COLO668 (cell line): ENCODE measurements at regions not wholly inside any gene's neighbourhood (a gene's known extent, or its start where the extent isn't known, plus 50 kb on each side); places are given as distances from the start of the nearest gene placed in this dataset.

Source experiments
- DNase-seq: peaks from one replicate; lab custom pipeline; 2025; ENCODE audit not compliant: unreplicated experiment; lab: John Stamatoyannopoulos, UW

GRCh38 chr5:143473481-143473880, 70.0 kb upstream of the NR3C1 start:
- DNase-seq = no peak

GRCh38 chr5:143472576-143472975, 69.1 kb upstream of the NR3C1 start:
- DNase-seq = no peak

GRCh38 chr5:143471666-143472464, 68.4 kb upstream of the NR3C1 start:
- DNase-seq = no peak

GRCh38 chr5:143471041-143471509, 67.6 kb upstream of the NR3C1 start:
- no peak for DNase-seq

DNA sequence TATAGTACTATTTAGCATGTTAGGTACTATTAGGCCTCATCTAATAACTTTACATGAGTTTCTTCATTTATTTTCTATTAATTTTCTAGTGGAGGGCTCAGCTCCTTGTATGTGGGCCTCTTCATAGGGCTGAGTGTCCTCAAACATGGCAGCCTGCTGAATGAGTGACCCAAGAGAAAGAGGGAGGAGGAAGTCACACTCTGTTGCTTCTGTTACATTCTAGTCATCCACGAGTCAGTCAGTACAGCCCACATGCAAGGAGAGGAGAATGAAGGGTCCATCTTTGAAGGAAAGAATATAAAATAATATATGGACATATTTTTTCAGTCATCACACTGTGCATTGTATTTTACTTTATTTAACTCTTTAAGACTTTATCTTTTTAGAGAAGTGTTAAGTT, 66.6 kb upstream of the NR3C1 start:
- DNase-seq = no peak

DNA sequence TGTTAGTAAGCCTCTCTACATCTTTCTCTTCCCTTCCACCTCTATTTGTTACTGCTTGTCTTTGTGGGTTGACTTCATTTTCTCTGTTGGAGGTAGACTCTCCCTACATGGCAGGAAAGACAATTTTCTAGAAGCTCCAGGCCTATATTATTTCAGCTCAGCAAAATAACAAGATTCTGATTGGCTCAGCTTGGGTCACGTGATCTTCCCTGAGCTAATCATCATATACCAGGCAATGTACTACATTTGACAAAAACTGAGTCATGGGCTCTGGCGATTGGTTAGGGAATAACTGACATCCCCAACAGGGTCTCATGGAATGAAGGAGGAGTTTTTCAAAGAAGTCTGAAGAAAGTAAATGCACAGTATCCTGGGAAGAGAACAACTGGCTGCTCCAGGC, 65.6 kb upstream of the NR3C1 start:
- DNase-seq = no peak

DNA sequence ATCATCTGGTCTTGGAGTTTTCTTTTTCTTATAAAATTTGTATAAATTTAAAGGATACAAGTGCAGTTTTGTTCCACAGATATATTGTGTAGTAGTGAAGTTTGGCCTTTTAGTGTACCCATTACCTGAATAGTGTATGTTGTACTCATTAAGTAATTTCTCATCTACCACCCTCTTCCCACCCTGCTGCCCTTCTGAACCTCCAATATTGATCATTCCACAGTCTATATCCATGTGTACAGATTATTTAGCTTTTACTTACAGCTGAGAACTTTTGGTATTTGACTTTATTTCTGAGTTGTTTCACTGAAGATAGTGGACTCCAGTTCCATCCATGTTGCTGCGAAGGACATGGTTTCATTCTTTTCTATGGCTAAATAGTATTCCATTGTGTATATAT, 63.1 kb upstream of the NR3C1 start:
- no peak for DNase-seq

- DNase-seq = no peak
Observed at GRCh38 chr5:143464723-143465490, 61.4 kb upstream of the NR3C1 start.

GRCh38 chr5:143462431-143462830, 58.9 kb upstream of the NR3C1 start:
- no peak for DNase-seq

GRCh38 chr5:143459433-143459832, 55.9 kb upstream of the NR3C1 start:
- DNase-seq = no peak

GRCh38 chr5:143456952-143457547, 53.6 kb upstream of the NR3C1 start:
- DNase-seq = no peak

- DNase-seq = no peak
Observed at GRCh38 chr5:143454936-143455516, 51.5 kb upstream of the NR3C1 start.

DNA sequence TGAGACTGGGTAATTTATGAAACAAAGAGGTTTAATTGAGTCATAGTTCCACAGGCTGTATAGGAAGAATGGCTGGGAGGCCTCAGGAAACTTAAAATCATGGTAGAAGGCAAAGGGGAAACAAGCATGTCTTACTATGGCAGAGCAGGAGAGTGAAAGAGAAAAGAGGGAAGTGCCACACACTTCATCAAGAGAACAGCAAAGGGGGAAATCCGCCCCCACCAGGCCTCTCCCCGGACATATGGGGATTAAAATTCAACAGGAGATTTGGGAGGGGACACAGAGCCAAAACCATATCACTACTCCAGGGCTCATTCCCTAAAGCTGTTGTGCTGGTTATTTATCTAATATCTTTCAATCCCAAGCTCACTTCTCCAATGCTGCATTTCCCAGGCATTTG, 50.2 kb upstream of the NR3C1 start:
- DNase-seq = no peak
